ENCODE measurements at regions not wholly inside any gene's neighbourhood (a gene's known extent, or its start where the extent isn't known, plus 50 kb on each side); places are given as distances from the start of the nearest gene placed in this dataset.

- Histone ChIP-seq H3F3A (ENCODE audit: low read depth) (no peaks in the 10 kb centered on the region), H2AFZ (ENCODE audit: low read length) (no peak overlapping the region), H4K20me1 (ENCODE audit: insufficient read depth, low read length, poor library complexity, severe bottlenecking) (no peaks in the 10 kb centered on the region), H3K9ac (ENCODE audit: low read depth, low read length, poor library complexity, severe bottlenecking) (no peak overlapping the region), H3K4me3 (ENCODE audit: low read length, poor library complexity, severe bottlenecking) (no peak overlapping the region), H3K4me1 (ENCODE audit: insufficient read depth, low read length, poor library complexity, severe bottlenecking) (no peaks in the 10 kb centered on the region), H3K36me3 (ENCODE audit: insufficient read depth, low read length) (no peaks in the 10 kb centered on the region), H3K79me2 (ENCODE audit: insufficient read depth, low read length) (no peaks in the 10 kb centered on the region), H3K27me3 (ENCODE audit: insufficient read depth, low read length, poor library complexity, severe bottlenecking) (no peaks in the 10 kb centered on the region), H3K4me2 (ENCODE audit: low read depth, low read length, poor library complexity, severe bottlenecking) (no peak overlapping the region), H3K9me2 (replicated peaks; ENCODE audit: low read depth, low read length) (no peaks in the 10 kb centered on the region), H3K9me3 (ENCODE audit: insufficient read depth, low read depth, low read length) (no peaks in the 10 kb centered on the region)
- no peak for TF ChIP-seq EZH2phosphoT487 (IDR thresholded peaks at IDR 0.05; ENCODE audit: borderline replicate concordance)
- TF ChIP-seq, protein P1, sequence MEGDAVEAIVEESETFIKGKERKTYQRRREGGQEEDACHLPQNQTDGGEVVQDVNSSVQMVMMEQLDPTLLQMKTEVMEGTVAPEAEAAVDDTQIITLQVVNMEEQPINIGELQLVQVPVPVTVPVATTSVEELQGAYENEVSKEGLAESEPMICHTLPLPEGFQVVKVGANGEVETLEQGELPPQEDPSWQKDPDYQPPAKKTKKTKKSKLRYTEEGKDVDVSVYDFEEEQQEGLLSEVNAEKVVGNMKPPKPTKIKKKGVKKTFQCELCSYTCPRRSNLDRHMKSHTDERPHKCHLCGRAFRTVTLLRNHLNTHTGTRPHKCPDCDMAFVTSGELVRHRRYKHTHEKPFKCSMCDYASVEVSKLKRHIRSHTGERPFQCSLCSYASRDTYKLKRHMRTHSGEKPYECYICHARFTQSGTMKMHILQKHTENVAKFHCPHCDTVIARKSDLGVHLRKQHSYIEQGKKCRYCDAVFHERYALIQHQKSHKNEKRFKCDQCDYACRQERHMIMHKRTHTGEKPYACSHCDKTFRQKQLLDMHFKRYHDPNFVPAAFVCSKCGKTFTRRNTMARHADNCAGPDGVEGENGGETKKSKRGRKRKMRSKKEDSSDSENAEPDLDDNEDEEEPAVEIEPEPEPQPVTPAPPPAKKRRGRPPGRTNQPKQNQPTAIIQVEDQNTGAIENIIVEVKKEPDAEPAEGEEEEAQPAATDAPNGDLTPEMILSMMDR (conservative IDR thresholded peaks at IDR 0.05; ENCODE audit: low read length): no peak
Observed at GRCh38 chr3:153958635-153959595, 162.3 kb upstream of the ARHGEF26 start.

- Histone ChIP-seq H4K20me1 (ENCODE audit: insufficient read depth, low read length, poor library complexity, severe bottlenecking) (no peaks in the 10 kb centered on the region), H3K9me2 (replicated peaks; ENCODE audit: low read depth, low read length) (no peaks in the 10 kb centered on the region), H3K4me1 (ENCODE audit: insufficient read depth, low read length, poor library complexity, severe bottlenecking) (no peaks in the 10 kb centered on the region), H3K79me2 (ENCODE audit: insufficient read depth, low read length) (no peaks in the 10 kb centered on the region), H3K4me2 (ENCODE audit: low read depth, low read length, poor library complexity, severe bottlenecking) (no peak overlapping the region), H3K36me3 (ENCODE audit: insufficient read depth, low read length) (no peaks in the 10 kb centered on the region), H3K4me3 (ENCODE audit: low read length, poor library complexity, severe bottlenecking) (no peak overlapping the region), H3K9ac (ENCODE audit: low read depth, low read length, poor library complexity, severe bottlenecking) (no peak overlapping the region), H3F3A (ENCODE audit: low read depth) (no peaks in the 10 kb centered on the region), H3K9me3 (ENCODE audit: insufficient read depth, low read depth, low read length) (no peaks in the 10 kb centered on the region), H3K27me3 (ENCODE audit: insufficient read depth, low read length, poor library complexity, severe bottlenecking) (no peaks in the 10 kb centered on the region), H2AFZ (ENCODE audit: low read length) (no peak overlapping the region)
- no peak for TF ChIP-seq EZH2phosphoT487 (IDR thresholded peaks at IDR 0.05; ENCODE audit: borderline replicate concordance)
- TF ChIP-seq, protein P1 (conservative IDR thresholded peaks at IDR 0.05; ENCODE audit: low read length): no peak
Observed at GRCh38 chr3:153960458-153961074, 160.6 kb upstream of the ARHGEF26 start.

DNA sequence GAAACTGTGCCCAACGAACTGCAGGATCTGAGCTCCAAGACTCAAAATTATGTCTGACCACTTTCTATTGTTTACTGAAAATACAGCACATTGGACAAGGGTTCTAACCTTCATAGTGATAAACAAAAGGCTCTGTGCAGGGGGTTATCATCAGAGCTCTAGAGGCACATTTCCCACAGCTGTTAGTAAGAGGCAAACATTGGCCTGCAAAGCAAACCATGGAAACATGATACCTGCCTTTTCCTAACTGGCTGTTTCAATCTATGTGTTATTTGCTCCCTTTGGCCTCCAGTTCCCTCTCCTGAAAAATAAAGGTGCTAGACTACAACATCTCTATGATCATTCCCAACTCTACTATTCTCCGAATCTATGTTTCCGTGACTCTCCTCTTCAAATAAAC is 159.7 kb upstream of the ARHGEF26 start:
- H3K9ac ChIP-seq (ENCODE audit: low read depth, low read length, poor library complexity, severe bottlenecking): no peak overlapping the region
- H3K9me3 ChIP-seq (ENCODE audit: insufficient read depth, low read depth, low read length): no peaks in the 10 kb centered on the region
- H3K4me1 ChIP-seq (ENCODE audit: insufficient read depth, low read length, poor library complexity, severe bottlenecking): peaks cover under 1% of the 10 kb centered on the region
- no peak overlapping the region for H3K4me3 ChIP-seq (ENCODE audit: low read length, poor library complexity, severe bottlenecking)
- no peak overlapping the region for H2AFZ ChIP-seq (ENCODE audit: low read length)
- H3F3A ChIP-seq (ENCODE audit: low read depth): no peaks in the 10 kb centered on the region
- no peaks in the 10 kb centered on the region for H3K36me3 ChIP-seq (ENCODE audit: insufficient read depth, low read length)
- TF ChIP-seq, protein P1 (conservative IDR thresholded peaks at IDR 0.05; ENCODE audit: low read length): no peak
- no peak for TF ChIP-seq EZH2phosphoT487 (IDR thresholded peaks at IDR 0.05; ENCODE audit: borderline replicate concordance)
- no peaks in the 10 kb centered on the region for H3K9me2 ChIP-seq (replicated peaks; ENCODE audit: low read depth, low read length)
- no peaks in the 10 kb centered on the region for H4K20me1 ChIP-seq (ENCODE audit: insufficient read depth, low read length, poor library complexity, severe bottlenecking)
- no peaks in the 10 kb centered on the region for H3K79me2 ChIP-seq (ENCODE audit: insufficient read depth, low read length)
- H3K27me3 ChIP-seq (ENCODE audit: insufficient read depth, low read length, poor library complexity, severe bottlenecking): no peaks in the 10 kb centered on the region
- no peak overlapping the region for H3K4me2 ChIP-seq (ENCODE audit: low read depth, low read length, poor library complexity, severe bottlenecking)
